H9 (cell line): ENCODE measurements at regions not wholly inside any gene's neighbourhood (a gene's known extent, or its start where the extent isn't known, plus 50 kb on each side); places are given as distances from the start of the nearest gene placed in this dataset.

Experiments
- DNase-seq: peaks from one replicate; pipeline ENCODE4 v3.0.0-alpha.2; 2017
- H2AFZ ChIP-seq: one replicate; pipeline ENCODE4 v1.6.1; 2013; ENCODE audit warnings: mild to moderate bottlenecking, low read length, control low read depth, moderate library complexity
- H2AK5ac ChIP-seq: 2 replicates; pipeline ENCODE4 v1.6.1; 2013; ENCODE audit warnings: low read length, control low read depth, mixed read lengths; ENCODE audit not compliant: insufficient read length
- H2BK120ac ChIP-seq: one replicate; pipeline ENCODE4 v1.6.1; 2013; ENCODE audit warnings: low read depth, mild to moderate bottlenecking, low read length, control low read depth, inconsistent platforms; ENCODE audit not compliant: poor library complexity, severe bottlenecking
- H2BK12ac ChIP-seq: 2 replicates; pipeline ENCODE4 v1.6.1; 2013; ENCODE audit warnings: low read length, control low read depth, mixed read lengths, low read depth; ENCODE audit not compliant: insufficient read length
- H2BK15ac ChIP-seq: 2 replicates; pipeline ENCODE4 v1.6.1; 2013; ENCODE audit warnings: low read depth, low read length, control low read depth
- H2BK20ac ChIP-seq: one replicate; pipeline ENCODE4 v1.6.1; 2013; ENCODE audit warnings: low read depth, mild to moderate bottlenecking, low read length, control low read depth, inconsistent platforms; ENCODE audit not compliant: poor library complexity, severe bottlenecking
- H2BK5ac ChIP-seq: 2 replicates; pipeline ENCODE4 v1.6.1; 2013; ENCODE audit warnings: low read length, control low read depth, mixed read lengths; ENCODE audit not compliant: insufficient read length
- H3K14ac ChIP-seq: 2 replicates; pipeline ENCODE4 v1.6.1; 2013; ENCODE audit warnings: low read length, control low read depth; ENCODE audit not compliant: insufficient read depth
- H3K18ac ChIP-seq: 2 replicates; pipeline ENCODE4 v1.6.1; 2013; ENCODE audit warnings: low read depth, mild to moderate bottlenecking, mixed read lengths, low read length, control low read depth; ENCODE audit not compliant: insufficient read length
- H3K23ac ChIP-seq: 2 replicates; pipeline ENCODE4 v1.6.1; 2013; ENCODE audit warnings: low read length, control low read depth, mixed read lengths, low read depth; ENCODE audit not compliant: insufficient read length
- H3K23me2 ChIP-seq: 2 replicates; pipeline ENCODE4 v1.6.1; 2013; ENCODE audit warnings: low read depth, mild to moderate bottlenecking, mixed read lengths, low read length, control low read depth; ENCODE audit not compliant: insufficient read length, poor library complexity, severe bottlenecking
- H3K27ac ChIP-seq: 2 replicates; pipeline ENCODE4 v1.5.1; 2013; ENCODE audit warnings: low read length, control low read depth, mixed read lengths, low read depth; ENCODE audit not compliant: insufficient read length
- H3K27me3 ChIP-seq: 2 replicates; pipeline ENCODE4 v1.6.1; 2013; ENCODE audit warnings: low read length, control low read depth, inconsistent platforms; ENCODE audit not compliant: insufficient read depth
- H3K4ac ChIP-seq: 2 replicates; pipeline ENCODE4 v1.6.1; 2013; ENCODE audit warnings: low read depth, mild to moderate bottlenecking, control low read depth, inconsistent platforms, low read length, moderate library complexity
- H3K4me1 ChIP-seq: 2 replicates; pipeline ENCODE4 v1.6.1; 2013; ENCODE audit warnings: low read length, control low read depth, inconsistent platforms; ENCODE audit not compliant: insufficient read depth
- H3K4me2 ChIP-seq: 2 replicates; pipeline ENCODE4 v1.6.1; 2013; ENCODE audit warnings: low read length, control low read depth, mixed read lengths; ENCODE audit not compliant: insufficient read length, insufficient read depth
- H3K56ac ChIP-seq: 2 replicates; pipeline ENCODE4 v1.6.1; 2013; ENCODE audit warnings: low read depth, mild to moderate bottlenecking, mixed read lengths, low read length, control low read depth; ENCODE audit not compliant: insufficient read length
- H3K79me1 ChIP-seq: 2 replicates; pipeline ENCODE4 v1.6.1; 2013; ENCODE audit warnings: low read depth, mild to moderate bottlenecking, moderate library complexity, low read length, control low read depth, inconsistent platforms; ENCODE audit not compliant: insufficient read depth, poor library complexity, severe bottlenecking
- H3K79me2 ChIP-seq: 2 replicates; pipeline ENCODE4 v1.6.1; 2013; ENCODE audit warnings: low read length, control low read depth, inconsistent platforms; ENCODE audit not compliant: insufficient read depth
- H3K9ac ChIP-seq: 2 replicates; pipeline ENCODE4 v1.6.1; 2013; ENCODE audit warnings: low read length, control low read depth, mixed read lengths; ENCODE audit not compliant: insufficient read length; ENCODE audit errors: extremely low read depth
- H3K9me3 ChIP-seq: one replicate; pipeline ENCODE4 v1.6.1; 2013; ENCODE audit warnings: low read depth, low read length, inconsistent platforms; ENCODE audit not compliant: control insufficient read depth
- H3T11ph ChIP-seq: one replicate; pipeline ENCODE4 v1.6.1; 2013; ENCODE audit warnings: mild to moderate bottlenecking, low read length, control low read depth, inconsistent platforms
- H4K20me1 ChIP-seq: one replicate; pipeline ENCODE4 v1.6.1; 2013; ENCODE audit not compliant: control insufficient read depth, insufficient read length, insufficient read depth
- H4K5ac ChIP-seq: 2 replicates; pipeline ENCODE4 v1.6.1; 2013; ENCODE audit warnings: low read depth, mild to moderate bottlenecking, mixed read lengths, low read length, control low read depth; ENCODE audit not compliant: insufficient read length
- H4K8ac ChIP-seq: replicated peaks from 2 replicates; pipeline ENCODE4 v1.6.1; 2013; ENCODE audit warnings: low read length, control low read depth, mixed read lengths, low read depth; ENCODE audit not compliant: insufficient read length
- H4K91ac ChIP-seq: 2 replicates; pipeline ENCODE4 v1.6.1; 2013; ENCODE audit warnings: low read depth, mild to moderate bottlenecking, moderate library complexity, mixed read lengths, low read length, control low read depth; ENCODE audit not compliant: insufficient read length
- H3K27ac Mint-ChIP-seq, 3 experiments: 2 replicates in 2 of 3; 3 replicates in 1 of 3; pipeline ENCODE4 v1.8.0; 2020 to 2021; ENCODE audit warnings: mixed read lengths in 3 of 3, mild to moderate bottlenecking in 1 of 3, moderate library complexity in 1 of 3
- H3K27me3 Mint-ChIP-seq: 2 replicates; pipeline ENCODE4 v1.8.0; 2021; ENCODE audit warnings: low read depth, mild to moderate bottlenecking, moderate library complexity, mixed read lengths
- H3K36me3 Mint-ChIP-seq, 3 experiments: 2 replicates in 2 of 3; 3 replicates in 1 of 3; pipeline ENCODE4 v1.8.0; 2020 to 2021; ENCODE audit warnings: low read depth in 3 of 3, mixed read lengths in 3 of 3; ENCODE audit not compliant: insufficient read depth in 1 of 3
- H3K4me1 Mint-ChIP-seq, 2 experiments: 2 replicates each; pipeline ENCODE4 v1.8.0; 2020; ENCODE audit warnings: mixed read lengths in 2 of 2
- H3K4me3 Mint-ChIP-seq, 2 experiments: 2 replicates in 1 of 2; 3 replicates in 1 of 2; pipeline ENCODE4 v1.8.0; 2020 to 2021; ENCODE audit warnings: mild to moderate bottlenecking in 2 of 2, mixed read lengths in 2 of 2, moderate library complexity in 1 of 2
- H3K9me3 Mint-ChIP-seq, 2 experiments: 2 replicates in 1 of 2; 3 replicates in 1 of 2; pipeline ENCODE4 v1.8.0; 2020; ENCODE audit warnings: mild to moderate bottlenecking in 2 of 2, mixed read lengths in 2 of 2, moderate library complexity in 1 of 2
- WGBS: extraction: QIAGEN DNeasy Blood & Tissue Kit; methylation state at CpG from one replicate; pipeline ENCODE4 v1.1.7; 2013; ENCODE audit warnings: missing lambda C conversion rate, low lambda C conversion rate, mixed read lengths; ENCODE audit not compliant: insufficient read length; ENCODE audit errors: extremely low coverage; 5-methylcytosine and 5-hydroxymethylcytosine counted together
- TF ChIP-seq, protein P1 (sequence below): fragments of 200-600 bp; sonication (generic); conservative IDR thresholded peaks from 3 replicates; pipeline ENCODE4 v1.8.0; 2021; ENCODE audit warnings: antibody characterized with exemption, mild to moderate bottlenecking

DNA sequence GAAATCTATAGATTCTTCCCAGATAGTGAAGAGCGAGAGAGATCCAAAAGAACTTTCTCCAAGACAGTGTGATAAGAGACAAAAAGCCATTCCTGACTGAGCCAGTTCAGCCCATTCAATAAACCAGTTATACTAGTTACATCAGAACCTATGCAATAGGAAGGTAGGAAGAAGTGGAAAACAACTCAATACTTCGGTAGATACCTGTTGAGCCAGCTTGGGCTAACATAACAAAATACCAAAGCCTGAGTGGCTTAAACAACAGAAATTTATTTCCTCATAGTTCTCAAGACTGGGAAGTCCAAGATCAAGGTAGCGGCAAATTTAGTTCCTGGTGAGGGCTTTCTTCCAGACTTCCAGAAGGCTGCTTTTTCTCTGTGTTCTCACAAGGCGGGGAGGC is 214.5 kb upstream of the GRAMD2B start:
- Histone ChIP-seq H2BK120ac (no peak overlapping the region), H3K14ac (no peak overlapping the region), H2BK15ac (no peak overlapping the region), H3K4me2 (no peak overlapping the region), H2BK5ac (no peak overlapping the region), H3K18ac (no peak overlapping the region), H3K23me2 (no peaks in the 10 kb centered on the region), H3K9ac (no peak overlapping the region), H4K20me1 (no peaks in the 10 kb centered on the region), H3K27me3 (no peaks in the 10 kb centered on the region), H3K23ac (no peak overlapping the region), H4K5ac (no peak overlapping the region), H2BK20ac (no peak overlapping the region), H2BK12ac (no peak overlapping the region), H2AFZ (no peak overlapping the region), H3K79me2 (no peaks in the 10 kb centered on the region), H3K79me1 (no peaks in the 10 kb centered on the region), H3K9me3 (no peaks in the 10 kb centered on the region), H4K91ac (no peak overlapping the region), H3K4ac (no peak overlapping the region), H3K27ac (no peak overlapping the region), H4K8ac (no peak overlapping the region), H3K4me1 (no peaks in the 10 kb centered on the region; the same call in 1 of the 2 replicates), H2AK5ac (no peak overlapping the region), H3K56ac (no peak overlapping the region), H3T11ph (no peak overlapping the region)
- TF ChIP-seq, protein P1, sequence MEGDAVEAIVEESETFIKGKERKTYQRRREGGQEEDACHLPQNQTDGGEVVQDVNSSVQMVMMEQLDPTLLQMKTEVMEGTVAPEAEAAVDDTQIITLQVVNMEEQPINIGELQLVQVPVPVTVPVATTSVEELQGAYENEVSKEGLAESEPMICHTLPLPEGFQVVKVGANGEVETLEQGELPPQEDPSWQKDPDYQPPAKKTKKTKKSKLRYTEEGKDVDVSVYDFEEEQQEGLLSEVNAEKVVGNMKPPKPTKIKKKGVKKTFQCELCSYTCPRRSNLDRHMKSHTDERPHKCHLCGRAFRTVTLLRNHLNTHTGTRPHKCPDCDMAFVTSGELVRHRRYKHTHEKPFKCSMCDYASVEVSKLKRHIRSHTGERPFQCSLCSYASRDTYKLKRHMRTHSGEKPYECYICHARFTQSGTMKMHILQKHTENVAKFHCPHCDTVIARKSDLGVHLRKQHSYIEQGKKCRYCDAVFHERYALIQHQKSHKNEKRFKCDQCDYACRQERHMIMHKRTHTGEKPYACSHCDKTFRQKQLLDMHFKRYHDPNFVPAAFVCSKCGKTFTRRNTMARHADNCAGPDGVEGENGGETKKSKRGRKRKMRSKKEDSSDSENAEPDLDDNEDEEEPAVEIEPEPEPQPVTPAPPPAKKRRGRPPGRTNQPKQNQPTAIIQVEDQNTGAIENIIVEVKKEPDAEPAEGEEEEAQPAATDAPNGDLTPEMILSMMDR, result no peak
- no CpG with 5 or more reads among the region's 4 CpGs for WGBS
- H3K9me3 Mint-ChIP-seq, result peaks cover 14 to 15% of the 10 kb centered on the region in 2 experiments; a peak in 4 of 5 replicates
- H3K27me3 Mint-ChIP-seq, result peaks cover 1% of the 10 kb centered on the region; the same call in 1 of the 2 replicates
- H3K4me1 Mint-ChIP-seq, result peaks cover 3 to 7% of the 10 kb centered on the region in 2 experiments
- peaks cover 0 to 8% (median 7%) of the 10 kb centered on the region in 3 experiments; a peak in 5 of 7 replicates for H3K36me3 Mint-ChIP-seq
- DNase-seq, result no peak
- no peak overlapping the region for H3K4me3 Mint-ChIP-seq
- H3K27ac Mint-ChIP-seq, result no peak overlapping the region
